ENCODE measurements at regions not wholly inside any gene's neighbourhood (a gene's known extent, or its start where the extent isn't known, plus 50 kb on each side); places are given as distances from the start of the nearest gene placed in this dataset.
"Not testable (repeated sequence)": the region's sequence is repeated elsewhere in the genome, so short reads cannot be mapped to it uniquely, and the experiment has no call there.

GRCh38 chr9:33734247-33734940 lies 61.0 kb upstream of the PRSS3 start:
- H3K4me3 ChIP-seq (ENCODE audit: low read length); DNase-seq (ENCODE audit: low read depth, low spot score): not testable (repeated sequence)

DNA sequence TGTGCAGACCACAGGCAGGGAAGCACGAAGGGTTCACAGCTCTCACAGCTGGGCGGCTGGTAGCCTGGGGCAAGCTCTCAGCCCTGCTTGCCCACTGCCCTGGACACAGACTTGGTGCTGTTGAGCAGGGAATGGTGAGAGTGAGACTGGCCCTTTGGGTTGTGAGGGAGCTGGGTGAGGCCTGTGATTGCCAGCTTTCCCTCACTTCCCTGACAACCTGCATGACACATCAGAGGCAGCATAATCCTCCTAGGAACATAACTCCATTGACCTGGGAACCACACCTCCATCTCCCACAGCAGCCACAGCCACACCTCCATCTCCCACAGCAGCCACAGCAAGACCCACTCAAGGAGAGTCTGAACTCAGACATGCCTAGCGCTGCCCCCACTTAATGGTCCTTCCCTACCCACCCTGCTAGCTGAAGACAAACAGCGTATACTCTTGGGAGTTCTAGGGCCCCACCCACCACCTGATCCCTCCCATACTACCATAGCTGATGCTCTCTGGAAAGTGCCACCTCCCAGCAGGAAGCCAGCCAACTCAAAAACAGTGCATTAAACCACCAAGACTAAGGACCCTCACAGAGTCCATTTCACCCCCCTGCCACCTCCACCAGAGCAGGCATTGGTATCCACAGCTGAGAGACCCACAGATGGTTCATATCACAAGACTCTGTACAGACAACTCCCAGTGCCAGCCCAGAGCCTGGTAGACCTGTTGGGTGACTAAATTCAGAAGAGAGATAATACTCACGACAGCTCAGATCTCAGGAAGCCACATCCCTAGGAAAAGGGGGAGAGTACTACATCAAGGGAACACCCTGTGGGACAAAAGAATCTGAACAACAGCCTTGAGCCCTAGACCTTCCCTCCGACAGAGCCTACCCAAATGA lies 60.2 kb upstream of the PRSS3 start:
- DNase-seq (ENCODE audit: low read depth, low spot score); H3K4me3 ChIP-seq (ENCODE audit: low read length): not testable (repeated sequence)

DNA sequence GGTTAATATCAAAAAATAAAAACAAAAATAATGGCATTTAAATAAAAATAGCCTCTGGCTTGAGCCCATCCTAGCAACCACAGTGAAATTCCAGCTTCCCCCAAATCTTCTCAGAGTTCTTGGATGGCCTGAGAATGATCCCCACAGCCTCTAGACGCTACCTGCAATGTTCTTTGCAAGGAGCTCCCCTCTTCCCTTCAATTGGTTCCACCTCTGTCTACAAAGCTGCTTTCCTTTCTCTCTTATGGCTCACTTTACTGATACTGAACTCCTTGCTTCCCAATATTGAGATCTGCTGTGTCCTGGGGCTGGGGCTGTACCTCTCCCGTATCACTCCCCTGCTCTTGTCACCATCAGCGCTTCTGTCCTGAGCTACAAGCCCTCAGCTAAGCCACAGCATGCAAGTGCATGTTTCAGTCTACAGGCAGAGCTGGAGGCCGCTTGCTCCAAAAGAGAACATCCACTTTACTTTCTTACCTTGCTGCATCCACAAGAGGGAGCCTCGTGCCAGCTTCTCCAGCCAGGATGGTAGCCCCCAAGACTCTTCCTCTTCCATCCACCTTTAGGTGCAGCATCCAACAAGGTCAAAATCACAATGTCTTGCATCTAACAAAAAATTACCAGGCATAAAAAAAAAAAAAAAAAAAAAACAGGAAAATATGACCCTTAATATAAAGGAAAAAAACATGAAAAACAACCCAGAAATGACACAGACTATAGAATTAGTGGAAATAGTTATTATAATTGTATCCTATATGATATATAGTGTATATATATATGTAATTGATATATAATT lies 57.4 kb upstream of the PRSS3 start:
- peak; percentile 72 for DNase-seq (ENCODE audit: low read depth, low spot score)
- no peak overlapping the region for H3K4me3 ChIP-seq (ENCODE audit: low read length)

GRCh38 chr9:33739398-33739797 lies 56.0 kb upstream of the PRSS3 start:
- no peak for DNase-seq (ENCODE audit: low read depth, low spot score)
- H3K4me3 ChIP-seq (ENCODE audit: low read length), result no peak overlapping the region

- DNase-seq (ENCODE audit: low read depth, low spot score), result no peak
- H3K4me3 ChIP-seq (ENCODE audit: low read length), result no peak overlapping the region
Observed at GRCh38 chr9:33740075-33740474, 55.3 kb upstream of the PRSS3 start.

DNA sequence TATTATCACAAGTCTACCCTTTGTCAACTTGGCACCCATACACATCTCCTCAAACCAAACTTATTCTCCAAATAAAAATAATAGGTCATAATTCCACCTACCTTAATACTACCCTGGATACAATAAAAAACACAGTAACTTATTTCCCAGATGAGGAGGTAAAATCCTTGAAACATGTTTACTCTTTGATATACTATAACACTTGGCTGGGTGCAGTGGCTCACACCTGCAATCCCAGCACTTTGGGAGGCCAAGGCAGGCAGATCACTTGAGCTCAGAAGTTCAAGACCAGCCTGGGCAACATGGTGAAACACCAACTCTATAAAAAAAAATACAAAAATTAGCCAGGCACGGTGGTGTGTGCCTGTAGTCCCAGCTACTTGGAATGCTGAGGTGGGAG lies 54.4 kb upstream of the PRSS3 start:
- DNase-seq (ENCODE audit: low read depth, low spot score); H3K4me3 ChIP-seq (ENCODE audit: low read length): not testable (repeated sequence)

- DNase-seq (ENCODE audit: low read depth, low spot score), result no peak
Observed at GRCh38 chr9:33742051-33742450, 53.3 kb upstream of the PRSS3 start.

DNA sequence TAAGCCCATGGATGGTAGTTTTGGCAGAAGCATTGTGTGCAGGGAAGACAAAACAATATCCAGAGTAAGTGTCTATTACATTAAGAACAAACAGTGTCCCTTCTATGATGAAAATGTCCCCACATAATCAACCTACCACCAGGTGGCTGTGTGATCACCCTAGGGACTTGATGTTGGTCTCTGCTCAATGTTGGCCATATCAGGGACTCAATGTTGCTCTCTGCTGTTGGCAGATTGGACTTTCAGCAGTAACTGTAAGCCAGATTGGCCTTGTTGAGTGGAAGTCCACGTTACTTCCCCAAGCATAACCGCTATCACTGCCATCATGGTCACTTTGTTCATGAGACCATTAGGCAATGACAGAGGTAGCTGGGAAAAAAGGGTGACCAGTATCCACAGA lies 52.8 kb upstream of the PRSS3 start:
- H3K4me3 ChIP-seq (ENCODE audit: low read length), result no peak overlapping the region
- DNase-seq (ENCODE audit: low read depth, low spot score), result no peak

More at GRCh38 chr9:33742051-33742450, 53.3 kb upstream of the PRSS3 start:
- no peak overlapping the region for H3K4me3 ChIP-seq (ENCODE audit: low read length)

All from Jurkat, Clone E6-1 (cell line).